ENCODE measurements at regions not wholly inside any gene's neighbourhood (a gene's known extent, or its start where the extent isn't known, plus 50 kb on each side); places are given as distances from the start of the nearest gene placed in this dataset.

DNA sequence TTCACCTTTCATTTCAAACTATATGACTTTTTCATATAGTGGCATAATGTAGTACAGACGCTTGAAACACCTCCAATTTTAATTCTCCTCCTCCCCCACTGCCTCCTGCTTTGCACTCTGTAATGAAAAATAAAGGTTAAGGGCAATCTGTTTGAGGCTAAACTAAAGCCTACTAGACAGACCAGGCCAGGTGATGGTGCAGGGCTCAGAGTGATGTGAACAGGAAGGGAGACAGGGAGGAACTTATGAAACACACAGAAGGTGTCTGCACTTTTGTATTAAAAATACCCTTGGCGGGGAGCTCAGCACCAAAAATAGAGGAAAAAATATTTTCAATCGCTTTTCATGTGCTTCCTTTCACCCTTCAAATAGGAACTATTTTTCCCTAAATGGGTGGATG, 415.4 kb downstream of the LMO4 start:
- H3K9me3 Mint-ChIP-seq = no peaks in the 10 kb centered on the region
- TF ChIP-seq CTCF (IDR thresholded peaks at IDR 0.05; ENCODE audit: unreplicated experiment in 3 of 3) = no peak
- H3K27me3 Mint-ChIP-seq (ENCODE audit: low read depth) = no peaks in the 10 kb centered on the region
- H3K27ac Mint-ChIP-seq = no peak overlapping the region
- peaks cover 6% of the 10 kb centered on the region for H3K4me1 Mint-ChIP-seq
- no peaks in the 10 kb centered on the region for H3K36me3 Mint-ChIP-seq (ENCODE audit: low read depth)
- no peak overlapping the region for H3K4me3 Mint-ChIP-seq

DNA sequence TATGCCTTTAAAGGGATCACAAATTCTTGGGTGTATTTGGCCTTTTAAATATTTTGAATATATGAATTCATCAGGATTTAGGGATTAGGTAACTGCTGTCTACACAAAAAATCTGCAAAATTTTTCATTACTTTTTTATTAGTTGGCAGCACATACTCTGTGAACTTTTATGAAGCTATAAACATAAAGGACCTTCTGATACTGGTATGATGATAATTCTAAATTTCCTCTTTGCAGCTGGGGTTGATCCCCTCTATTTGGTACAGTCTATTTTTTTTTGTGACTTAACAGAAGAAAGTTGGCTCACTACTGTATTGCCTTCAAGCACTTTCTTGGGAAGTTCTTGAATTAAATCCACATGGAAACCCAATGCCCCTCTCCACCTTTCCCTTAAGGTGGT, 416.1 kb downstream of the LMO4 start:
- H3K4me3 Mint-ChIP-seq = no peak overlapping the region
- TF ChIP-seq CTCF (IDR thresholded peaks at IDR 0.05; ENCODE audit: unreplicated experiment in 3 of 3) = no peak
- H3K27ac Mint-ChIP-seq = no peak overlapping the region
- H3K27me3 Mint-ChIP-seq (ENCODE audit: low read depth) = no peaks in the 10 kb centered on the region
- H3K9me3 Mint-ChIP-seq = no peaks in the 10 kb centered on the region
- H3K4me1 Mint-ChIP-seq = peaks cover 10% of the 10 kb centered on the region
- H3K36me3 Mint-ChIP-seq (ENCODE audit: low read depth) = no peaks in the 10 kb centered on the region

DNA sequence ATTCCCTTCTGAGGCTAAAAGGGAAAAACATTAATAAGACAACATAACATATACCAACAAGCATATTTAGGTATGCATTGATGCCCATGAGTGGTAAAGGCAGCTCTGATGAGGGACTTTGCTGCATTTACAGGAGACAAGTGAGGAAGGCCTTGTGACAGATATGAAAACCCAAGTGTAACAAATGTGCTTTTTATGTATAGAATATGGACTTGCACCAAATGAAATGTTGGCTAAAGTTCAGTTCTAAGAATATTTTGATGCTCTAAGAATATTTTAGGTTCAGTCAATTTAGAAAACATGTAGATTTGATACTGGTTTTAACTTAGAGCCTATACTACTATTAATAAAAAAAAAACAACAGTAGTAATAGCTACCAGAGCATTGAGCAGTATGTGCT, 424.7 kb downstream of the LMO4 start:
- Mint-ChIP-seq H3K4me1 (peaks cover 20% of the 10 kb centered on the region), H3K36me3 (ENCODE audit: low read depth) (no peaks in the 10 kb centered on the region), H3K27ac (no peak overlapping the region), H3K4me3 (no peak overlapping the region), H3K27me3 (ENCODE audit: low read depth) (no peaks in the 10 kb centered on the region), H3K9me3 (no peaks in the 10 kb centered on the region)
- no peak for TF ChIP-seq CTCF (IDR thresholded peaks at IDR 0.05; ENCODE audit: unreplicated experiment in 3 of 3)

GRCh38 chr1:87754139-87754538, 425.5 kb downstream of the LMO4 start:
- TF ChIP-seq CTCF (IDR thresholded peaks at IDR 0.05; ENCODE audit: unreplicated experiment in 3 of 3) = no peak
- Mint-ChIP-seq H3K36me3 (ENCODE audit: low read depth) (no peaks in the 10 kb centered on the region), H3K27ac (no peak overlapping the region), H3K4me3 (no peak overlapping the region), H3K9me3 (no peaks in the 10 kb centered on the region), H3K4me1 (peaks cover 20% of the 10 kb centered on the region), H3K27me3 (ENCODE audit: low read depth) (no peaks in the 10 kb centered on the region)

DNA sequence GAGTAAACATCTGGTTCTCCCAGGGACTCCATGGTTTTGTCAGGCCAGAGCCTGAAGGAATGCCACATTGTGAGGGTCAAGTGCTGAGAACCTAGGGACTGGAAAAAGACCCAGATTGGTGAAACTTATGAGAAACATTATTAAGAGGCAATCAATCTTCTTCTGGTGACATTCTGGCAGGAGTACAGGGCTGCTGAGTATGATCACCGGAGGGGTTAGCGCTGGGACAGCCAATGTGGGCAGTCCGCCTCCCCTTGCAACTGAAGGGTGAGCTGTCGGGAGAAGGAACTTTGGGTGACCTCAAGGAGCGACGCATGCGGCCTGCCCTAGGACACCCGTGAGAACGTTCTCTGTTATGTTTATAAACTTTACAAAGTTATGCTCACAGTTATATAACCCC, 429.0 kb downstream of the LMO4 start:
- no peaks in the 10 kb centered on the region for H3K9me3 Mint-ChIP-seq
- H3K27me3 Mint-ChIP-seq (ENCODE audit: low read depth) = no peaks in the 10 kb centered on the region
- peaks cover 4% of the 10 kb centered on the region for H3K4me1 Mint-ChIP-seq
- TF ChIP-seq CTCF (IDR thresholded peaks at IDR 0.05; ENCODE audit: unreplicated experiment in 3 of 3) = no peak
- no peaks in the 10 kb centered on the region for H3K36me3 Mint-ChIP-seq (ENCODE audit: low read depth)
- H3K4me3 Mint-ChIP-seq = no peak overlapping the region
- H3K27ac Mint-ChIP-seq = peak overlapping the region in 2 of 3 experiments; percentile 54 to 71

GRCh38 chr1:87759421-87760087, 430.9 kb downstream of the LMO4 start:
- H3K27ac Mint-ChIP-seq = no peak overlapping the region
- no peak for TF ChIP-seq CTCF (IDR thresholded peaks at IDR 0.05; ENCODE audit: unreplicated experiment in 3 of 3)

More at GRCh38 chr1:87759421-87760087, 430.9 kb downstream of the LMO4 start:
- Mint-ChIP-seq H3K9me3 (peaks cover 5% of the 10 kb centered on the region), H3K4me1 (no peaks in the 10 kb centered on the region), H3K36me3 (ENCODE audit: low read depth) (no peaks in the 10 kb centered on the region), H3K27me3 (ENCODE audit: low read depth) (no peaks in the 10 kb centered on the region), H3K4me3 (no peak overlapping the region)

All from nephron (organoid).